Body of pancreas (tissue), 4 donors: ENCODE measurements at regions not wholly inside any gene's neighbourhood (a gene's known extent, or its start where the extent isn't known, plus 50 kb on each side); places are given as distances from the start of the nearest gene placed in this dataset.

ENCODE experiments used
- ATAC-seq: fragments of 150-250 bp; one replicate; pipeline ENCODE4 v1.9.1; 2016
- DNase-seq, 4 donors: peaks; one replicate each; pipeline ENCODE4 v3.0.0-alpha.2; 2019
- H3K27ac ChIP-seq, 4 donors: fragments of 200-600 bp; sonication (generic); 1 replicate in 3 of 4; 2 replicates in 1 of 4; pipeline versions ENCODE4 v1.5.1 to v1.6.1; 2016 to 2019; ENCODE audit warnings: mild to moderate bottlenecking in 1 of 4, mixed read lengths in 1 of 4, moderate library complexity in 1 of 4
- H3K27me3 ChIP-seq, 2 donors: fragments of 200-600 bp; sonication (generic); one replicate each; pipeline ENCODE4 v1.6.0; 2016; ENCODE audit warnings: mild to moderate bottlenecking in 1 of 2
- H3K36me3 ChIP-seq, 2 donors: fragments of 200-600 bp; sonication (generic); replicated peaks in 1 of 2; 2 replicates each; pipeline ENCODE4 v1.5.1; 2016; ENCODE audit warnings: low read depth in 2 of 2; ENCODE audit not compliant: insufficient read depth in 1 of 2
- H3K4me1 ChIP-seq: fragments of 200-600 bp; sonication (generic); one replicate; pipeline ENCODE4 v1.6.0; 2016
- H3K4me3 ChIP-seq, 2 donors: fragments of 200-600 bp; sonication (generic); 1 replicate in 1 of 2; 2 replicates in 1 of 2; pipeline ENCODE4 v1.5.1; 2016 to 2019
- H3K9me3 ChIP-seq, 3 donors: fragments of 200-600 bp; sonication (generic); 1 replicate in 2 of 3; 2 replicates in 1 of 3; pipeline ENCODE4 v1.5.1; 2016
- POLR2A ChIP-seq, 3 donors: fragments of 450-650 bp; IDR thresholded peaks; one replicate each; pipeline ENCODE4 v1.6.1; 2016; ENCODE audit warnings: antibody characterized with exemption in 3 of 3, mild to moderate bottlenecking in 2 of 3
- WGBS, 2 donors: methylation state at CpG; one replicate each; pipeline ENCODE4 v1.1.5; 2017; 5-methylcytosine and 5-hydroxymethylcytosine counted together
- intact Hi-C: fragments of 100-400 bp; cut with DNase I; formaldehyde crosslinking; loops from one replicate; pipeline ENCODE4 v1.15.1; 2023
- TF ChIP-seq, protein P1 (sequence below), 7 experiments: fragments of 450-650 bp in 4 of 7; fragments of 200-600 bp in 3 of 7; sonication (generic) in 3 of 7; IDR thresholded peaks; one replicate each; pipeline ENCODE4 v1.5.1; 2016 to 2019; ENCODE audit warnings: antibody characterized with exemption in 7 of 7

- ATAC-seq (no peak), DNase-seq (peak in 1 of 4 donors; percentile 13)
- no peaks in the 10 kb centered on the region for H3K36me3 ChIP-seq
- no peaks in the 10 kb centered on the region for H3K27me3 ChIP-seq
- H3K9me3 ChIP-seq, result no peaks in the 10 kb centered on the region
- no peak overlapping the region for H3K27ac ChIP-seq
- no peaks in the 10 kb centered on the region for H3K4me1 ChIP-seq
- TF ChIP-seq, protein P1, sequence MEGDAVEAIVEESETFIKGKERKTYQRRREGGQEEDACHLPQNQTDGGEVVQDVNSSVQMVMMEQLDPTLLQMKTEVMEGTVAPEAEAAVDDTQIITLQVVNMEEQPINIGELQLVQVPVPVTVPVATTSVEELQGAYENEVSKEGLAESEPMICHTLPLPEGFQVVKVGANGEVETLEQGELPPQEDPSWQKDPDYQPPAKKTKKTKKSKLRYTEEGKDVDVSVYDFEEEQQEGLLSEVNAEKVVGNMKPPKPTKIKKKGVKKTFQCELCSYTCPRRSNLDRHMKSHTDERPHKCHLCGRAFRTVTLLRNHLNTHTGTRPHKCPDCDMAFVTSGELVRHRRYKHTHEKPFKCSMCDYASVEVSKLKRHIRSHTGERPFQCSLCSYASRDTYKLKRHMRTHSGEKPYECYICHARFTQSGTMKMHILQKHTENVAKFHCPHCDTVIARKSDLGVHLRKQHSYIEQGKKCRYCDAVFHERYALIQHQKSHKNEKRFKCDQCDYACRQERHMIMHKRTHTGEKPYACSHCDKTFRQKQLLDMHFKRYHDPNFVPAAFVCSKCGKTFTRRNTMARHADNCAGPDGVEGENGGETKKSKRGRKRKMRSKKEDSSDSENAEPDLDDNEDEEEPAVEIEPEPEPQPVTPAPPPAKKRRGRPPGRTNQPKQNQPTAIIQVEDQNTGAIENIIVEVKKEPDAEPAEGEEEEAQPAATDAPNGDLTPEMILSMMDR (IDR thresholded peaks at IDR 0.05), result peak in 6 of 7 experiments; percentile 19 to 58 (median 40)
- no peak for TF ChIP-seq POLR2A (IDR thresholded peaks at IDR 0.05)
- intact Hi-C loops, result no loop called here
- H3K4me3 ChIP-seq, result no peak overlapping the region
- 0 to 10% methylated on average over 1 of the region's 1 CpG for WGBS, 2 donors
Measured at GRCh38 chr1:81549588-81550127, 251.1 kb upstream of the ADGRL2 start.

GRCh38 chr1:81548918-81549587 lies 251.7 kb upstream of the ADGRL2 start:
- no peaks in the 10 kb centered on the region for H3K4me1 ChIP-seq
- no peak for ATAC-seq
- H3K9me3 ChIP-seq, result no peaks in the 10 kb centered on the region
- DNase-seq, result no peak
- H3K36me3 ChIP-seq, result no peaks in the 10 kb centered on the region
- no peaks in the 10 kb centered on the region for H3K27me3 ChIP-seq
- intact Hi-C loops, result no loop called here
- TF ChIP-seq POLR2A (IDR thresholded peaks at IDR 0.05), result no peak
- TF ChIP-seq, protein P1 (IDR thresholded peaks at IDR 0.05), result no peak
- 33 to 54% methylated on average over 3 of the region's 3 CpGs for WGBS, 2 donors
- H3K27ac ChIP-seq, result no peak overlapping the region
- H3K4me3 ChIP-seq, result no peak overlapping the region

GRCh38 chr1:81547912-81548303 lies 252.8 kb upstream of the ADGRL2 start:
- Histone ChIP-seq H3K36me3 (no peaks in the 10 kb centered on the region), H3K9me3 (no peaks in the 10 kb centered on the region), H3K27me3 (no peaks in the 10 kb centered on the region), H3K4me3 (no peak overlapping the region), H3K27ac (no peak overlapping the region), H3K4me1 (no peaks in the 10 kb centered on the region)
- DNase-seq, result no peak
- no peak for ATAC-seq
- intact Hi-C loops, result no loop called here
- 54 to 69% methylated on average over 2 of the region's 2 CpGs for WGBS, 2 donors
- TF ChIP-seq, protein P1 (IDR thresholded peaks at IDR 0.05), result no peak
- no peak for TF ChIP-seq POLR2A (IDR thresholded peaks at IDR 0.05)

GRCh38 chr1:81547261-81547911 lies 253.3 kb upstream of the ADGRL2 start:
- intact Hi-C loops, result no loop called here
- WGBS, 2 donors, result 70 to 73% methylated on average over 6 of the region's 6 CpGs
- no peak overlapping the region for H3K4me3 ChIP-seq

More at GRCh38 chr1:81547261-81547911, 253.3 kb upstream of the ADGRL2 start:
- Histone ChIP-seq H3K36me3 (no peaks in the 10 kb centered on the region), H3K4me1 (no peaks in the 10 kb centered on the region), H3K27me3 (no peaks in the 10 kb centered on the region), H3K27ac (no peak overlapping the region), H3K9me3 (no peaks in the 10 kb centered on the region)
- ATAC-seq (no peak), DNase-seq (no peak)
- TF ChIP-seq, protein P1 (IDR thresholded peaks at IDR 0.05), result no peak
- no peak for TF ChIP-seq POLR2A (IDR thresholded peaks at IDR 0.05)
